ENCODE measurements at regions not wholly inside any gene's neighbourhood (a gene's known extent, or its start where the extent isn't known, plus 50 kb on each side); places are given as distances from the start of the nearest gene placed in this dataset.

GRCh38 chr6:106860940-106861339 is 113.6 kb downstream of the CD24 start (continued):
- TF ChIP-seq REST (IDR thresholded peaks at IDR 0.05; ENCODE audit: borderline replicate concordance) (no peak), REST (CRISPR knock-in tag; IDR thresholded peaks at IDR 0.05; ENCODE audit: low read depth) (no peak), CBX3 (IDR thresholded peaks at IDR 0.05; ENCODE audit: borderline replicate concordance in 1 of 2, low read length in 2 of 2) (peak in 1 of 2 experiments; percentile 98; a peak in 2 of 3 replicates), VEZF1 (CRISPR knock-in tag; IDR thresholded peaks at IDR 0.05) (no peak), TRIM28 (IDR thresholded peaks at IDR 0.05) (peak; percentile 98), ZNF280A (IDR thresholded peaks at IDR 0.05; ENCODE audit: low read depth, partially characterized antibody) (peak; percentile 80), XRCC3 (IDR thresholded peaks at IDR 0.05) (peak; percentile 73; the same call in 1 of the 2 replicates), RFX1 (IDR thresholded peaks at IDR 0.05) (no peak)

All from K562 (cell line).